Activated B cell treated with CpG ODN at 0.5 μM for 24 hours (primary cell): ENCODE measurements at regions not wholly inside any gene's neighbourhood (a gene's known extent, or its start where the extent isn't known, plus 50 kb on each side); places are given as distances from the start of the nearest gene placed in this dataset.

Source experiments
- ATAC-seq: fragments of 200-7000 bp; cut with Tn5 transposase; one replicate; pipeline ENCODE4 v1.10.0; 2021; ENCODE audit warnings: low read depth, mild to moderate bottlenecking, moderate library complexity
- CTCF ChIA-PET: fragments of 350-600 bp; sonication (Branson Sonifier 250); formaldehyde crosslinking; loops from one replicate; lab custom pipeline; 2021; ENCODE audit warnings: antibody characterized with exemption; lab: Charles Lee
- POLR2A ChIA-PET: fragments of 350-600 bp; sonication (Branson Sonifier 250); formaldehyde crosslinking; loops from one replicate; lab custom pipeline; 2021; ENCODE audit warnings: antibody characterized with exemption; lab: Charles Lee
- DNase-seq: peaks from one replicate; pipeline ENCODE4 v3.0.0; 2022
- H3K27ac Mint-ChIP-seq: one replicate; pipeline ENCODE4 v1.8.0; 2020; ENCODE audit warnings: mixed read lengths
- H3K27me3 Mint-ChIP-seq: one replicate; pipeline ENCODE4 v1.8.0; 2021; ENCODE audit warnings: mixed read lengths
- H3K36me3 Mint-ChIP-seq: one replicate; pipeline ENCODE4 v1.8.0; 2021; ENCODE audit warnings: low read depth, mixed read lengths
- H3K4me1 Mint-ChIP-seq: one replicate; pipeline ENCODE4 v1.8.0; 2021; ENCODE audit warnings: mixed read lengths
- H3K4me3 Mint-ChIP-seq: one replicate; pipeline ENCODE4 v1.8.0; 2020; ENCODE audit warnings: mild to moderate bottlenecking, mixed read lengths
- H3K9me3 Mint-ChIP-seq: one replicate; pipeline ENCODE4 v1.8.0; 2020; ENCODE audit warnings: mixed read lengths
- intact Hi-C: fragments of 100-400 bp; cut with micrococcal nuclease; formaldehyde crosslinking; loops from one replicate; pipeline ENCODE4 v1.15.1; 2024
- TF ChIP-seq, protein P1 (sequence below): fragments of 200-600 bp; IDR thresholded peaks from one replicate; pipeline ENCODE4 v1.8.0; 2022; ENCODE audit warnings: antibody characterized with exemption, mild to moderate bottlenecking

DNA sequence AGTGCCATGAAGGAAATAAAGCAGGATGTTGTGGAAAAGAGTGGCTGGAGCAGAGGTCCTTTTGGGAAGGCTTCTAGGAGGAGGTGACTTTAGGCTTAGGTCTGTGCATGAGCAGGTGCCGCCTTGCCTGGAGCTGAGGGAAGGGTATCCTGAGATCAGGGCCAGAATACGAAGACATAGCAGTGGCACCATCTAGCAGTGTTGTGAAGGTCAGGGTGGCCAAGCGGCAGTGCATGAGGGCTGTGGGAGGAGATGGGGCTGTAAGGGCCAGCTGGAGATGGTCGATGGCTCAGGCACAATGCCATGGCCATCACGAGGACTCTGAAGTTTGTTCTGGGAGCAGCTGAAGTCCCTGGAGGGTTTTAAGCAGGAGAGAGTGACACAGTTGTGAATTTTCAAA is 219.5 kb downstream of the PTPRU start:
- ChIA-PET CTCF (no interaction called here), POLR2A (no interaction called here)
- peaks cover 16% of the 10 kb centered on the region for H3K27me3 Mint-ChIP-seq
- no peak overlapping the region for H3K27ac Mint-ChIP-seq
- no peak for DNase-seq
- H3K4me1 Mint-ChIP-seq: no peaks in the 10 kb centered on the region
- H3K36me3 Mint-ChIP-seq: no peaks in the 10 kb centered on the region
- intact Hi-C loops: no loop called here
- no peak overlapping the region for H3K4me3 Mint-ChIP-seq
- peaks cover 6% of the 10 kb centered on the region for H3K9me3 Mint-ChIP-seq
- no peak for ATAC-seq
- TF ChIP-seq, protein P1, sequence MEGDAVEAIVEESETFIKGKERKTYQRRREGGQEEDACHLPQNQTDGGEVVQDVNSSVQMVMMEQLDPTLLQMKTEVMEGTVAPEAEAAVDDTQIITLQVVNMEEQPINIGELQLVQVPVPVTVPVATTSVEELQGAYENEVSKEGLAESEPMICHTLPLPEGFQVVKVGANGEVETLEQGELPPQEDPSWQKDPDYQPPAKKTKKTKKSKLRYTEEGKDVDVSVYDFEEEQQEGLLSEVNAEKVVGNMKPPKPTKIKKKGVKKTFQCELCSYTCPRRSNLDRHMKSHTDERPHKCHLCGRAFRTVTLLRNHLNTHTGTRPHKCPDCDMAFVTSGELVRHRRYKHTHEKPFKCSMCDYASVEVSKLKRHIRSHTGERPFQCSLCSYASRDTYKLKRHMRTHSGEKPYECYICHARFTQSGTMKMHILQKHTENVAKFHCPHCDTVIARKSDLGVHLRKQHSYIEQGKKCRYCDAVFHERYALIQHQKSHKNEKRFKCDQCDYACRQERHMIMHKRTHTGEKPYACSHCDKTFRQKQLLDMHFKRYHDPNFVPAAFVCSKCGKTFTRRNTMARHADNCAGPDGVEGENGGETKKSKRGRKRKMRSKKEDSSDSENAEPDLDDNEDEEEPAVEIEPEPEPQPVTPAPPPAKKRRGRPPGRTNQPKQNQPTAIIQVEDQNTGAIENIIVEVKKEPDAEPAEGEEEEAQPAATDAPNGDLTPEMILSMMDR: no peak

- Mint-ChIP-seq H3K36me3 (no peaks in the 10 kb centered on the region), H3K4me3 (no peak overlapping the region), H3K4me1 (no peaks in the 10 kb centered on the region), H3K9me3 (peaks cover 6% of the 10 kb centered on the region), H3K27ac (no peak overlapping the region), H3K27me3 (peaks cover 14% of the 10 kb centered on the region)
- ATAC-seq: no peak
- POLR2A ChIA-PET: no interaction called here
- intact Hi-C loops: no loop called here
- CTCF ChIA-PET: no interaction called here
- TF ChIP-seq, protein P1: no peak
- no peak for DNase-seq
These were observed 218.5 kb downstream of the PTPRU start for GRCh38 chr1:29454616-29455380.

GRCh38 chr1:29453502-29454240 is 217.3 kb downstream of the PTPRU start:
- no peak overlapping the region for H3K4me3 Mint-ChIP-seq
- no peak overlapping the region for H3K27ac Mint-ChIP-seq
- intact Hi-C loops: no loop called here
- TF ChIP-seq, protein P1: no peak
- H3K36me3 Mint-ChIP-seq: no peaks in the 10 kb centered on the region
- DNase-seq (no peak), ATAC-seq (no peak)
- ChIA-PET POLR2A (no interaction called here), CTCF (no interaction called here)
- no peaks in the 10 kb centered on the region for H3K4me1 Mint-ChIP-seq
- H3K9me3 Mint-ChIP-seq: peaks cover 6% of the 10 kb centered on the region
- peaks cover 12% of the 10 kb centered on the region for H3K27me3 Mint-ChIP-seq

DNA sequence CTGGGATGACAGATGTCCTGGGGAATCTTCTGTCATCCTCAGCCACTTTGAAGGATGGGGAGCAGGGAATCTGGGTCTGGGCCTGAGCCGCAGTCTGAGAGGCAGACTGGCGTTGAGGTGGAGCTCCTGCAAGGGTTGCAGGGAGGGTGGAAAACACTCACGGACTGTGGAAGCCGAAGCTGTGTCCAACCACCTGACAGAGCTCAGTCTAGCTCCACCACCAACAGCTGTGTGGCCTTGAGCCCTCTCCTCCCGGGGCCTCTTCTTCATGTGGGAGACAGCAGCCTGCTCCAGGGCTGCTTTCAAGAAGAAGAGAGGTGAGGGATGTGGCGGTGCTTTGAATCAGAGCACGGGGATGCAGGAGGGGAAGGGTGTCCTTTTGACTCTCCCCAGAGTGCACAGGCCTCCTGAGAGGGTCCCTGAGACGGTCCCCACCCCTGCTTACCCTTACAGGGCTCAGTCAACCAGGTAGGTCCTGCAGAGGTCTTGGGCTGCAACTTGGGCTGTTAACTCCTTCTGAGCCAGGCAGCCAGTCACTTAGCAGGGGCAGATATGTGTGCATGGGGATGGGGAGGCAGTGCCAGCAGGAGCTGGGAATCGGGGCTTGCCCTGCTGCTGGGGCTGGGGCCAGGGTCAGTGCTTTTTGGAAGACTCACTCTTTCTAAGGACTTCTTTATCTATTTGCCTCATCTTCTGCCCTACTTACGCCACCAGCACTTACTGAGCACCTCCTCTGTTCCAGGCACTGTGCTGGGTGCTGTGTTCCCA is 216.3 kb downstream of the PTPRU start:
- no peaks in the 10 kb centered on the region for H3K4me1 Mint-ChIP-seq
- DNase-seq: no peak
- H3K27ac Mint-ChIP-seq: no peak overlapping the region
- ATAC-seq: no peak
- POLR2A ChIA-PET: no interaction called here
- H3K27me3 Mint-ChIP-seq: peaks cover 7% of the 10 kb centered on the region
- CTCF ChIA-PET: no interaction called here
- peaks cover 6% of the 10 kb centered on the region for H3K9me3 Mint-ChIP-seq
- no peaks in the 10 kb centered on the region for H3K36me3 Mint-ChIP-seq
- no peak overlapping the region for H3K4me3 Mint-ChIP-seq
- TF ChIP-seq, protein P1: no peak
- intact Hi-C loops: no loop called here
